Spleen (tissue), 11 donors: ENCODE measurements at regions not wholly inside any gene's neighbourhood (a gene's known extent, or its start where the extent isn't known, plus 50 kb on each side); places are given as distances from the start of the nearest gene placed in this dataset.

Experiments
- DNase-seq: peaks from one replicate; pipeline ENCODE4 v3.0.0-alpha.2; 2020
- H3K27ac ChIP-seq, 8 donors: fragments of 200-600 bp; sonication (generic) in 7 of 8; 1 replicate in 4 of 8; 2 replicates in 4 of 8; pipeline versions ENCODE4 v1.5.0 to v1.8.0; 2016 to 2021; ENCODE audit warnings: inconsistent platforms in 4 of 8, mild to moderate bottlenecking in 4 of 8, moderate library complexity in 1 of 8
- H3K27me3 ChIP-seq, 7 donors: fragments of 200-600 bp; sonication (generic) in 6 of 7; replicated peaks in 1 of 7; 1 replicate in 4 of 7; 2 replicates in 3 of 7; pipeline versions ENCODE4 v1.5.0 to v1.8.0; 2016 to 2021; ENCODE audit warnings: inconsistent platforms in 3 of 7, mild to moderate bottlenecking in 1 of 7
- H3K36me3 ChIP-seq, 6 donors: fragments of 200-600 bp; sonication (generic) in 5 of 6; 1 replicate in 4 of 6; 2 replicates in 2 of 6; pipeline versions ENCODE4 v1.5.0 to v1.8.0; 2016 to 2021; ENCODE audit warnings: inconsistent platforms in 2 of 6
- H3K4me1 ChIP-seq, 6 donors: fragments of 200-600 bp; sonication (generic) in 5 of 6; 1 replicate in 3 of 6; 2 replicates in 3 of 6; pipeline versions ENCODE4 v1.5.0 to v1.8.0; 2016 to 2021; ENCODE audit warnings: inconsistent platforms in 3 of 6
- H3K4me3 ChIP-seq, 8 donors: fragments of 200-600 bp; sonication (generic) in 7 of 8; 1 replicate in 4 of 8; 2 replicates in 4 of 8; pipeline versions ENCODE4 v1.5.0 to v1.8.0; 2016 to 2021; ENCODE audit warnings: inconsistent platforms in 4 of 8, mild to moderate bottlenecking in 4 of 8, moderate library complexity in 2 of 8
- H3K9me3 ChIP-seq, 8 donors: fragments of 200-600 bp; sonication (generic) in 7 of 8; 1 replicate in 4 of 8; 2 replicates in 4 of 8; pipeline versions ENCODE4 v1.5.0 to v1.8.0; 2016 to 2021; ENCODE audit warnings: inconsistent platforms in 4 of 8
- POLR2A ChIP-seq, 3 donors: fragments of 450-650 bp; IDR thresholded peaks; one replicate each; pipeline ENCODE4 v1.5.1; 2017; ENCODE audit warnings: antibody characterized with exemption in 3 of 3, mild to moderate bottlenecking in 1 of 3
- POLR2AphosphoS5 ChIP-seq, 3 donors: sonication (generic); formaldehyde crosslinking; IDR thresholded peaks; one replicate each; pipeline ENCODE4 v1.5.1; 2017; ENCODE audit warnings: antibody characterized with exemption in 3 of 3
- WGBS, 5 donors: extraction: QIAGEN DNeasy Blood & Tissue Kit in 3 of 5; methylation state at CpG; one replicate each; pipeline versions ENCODE4 v1.1.5 to v1.1.7; 2013 to 2018; 5-methylcytosine and 5-hydroxymethylcytosine counted together
- intact Hi-C: fragments of 100-400 bp; cut with DNase I; formaldehyde crosslinking; loops from one replicate; pipeline ENCODE4 v1.15.0; 2023; ENCODE audit warnings: low total_unique reads
- TF ChIP-seq, protein P1 (sequence below), 11 experiments: fragments of 200-600 bp in 7 of 11; fragments of 450-650 bp in 4 of 11; sonication (generic) in 4 of 11; IDR thresholded peaks in 8 of 11; conservative IDR thresholded peaks in 3 of 11; 1 replicate in 7 of 11; 2 replicates in 4 of 11; pipeline versions ENCODE4 v1.4.0 to v1.8.0; 2016 to 2021; ENCODE audit warnings: antibody characterized with exemption in 11 of 11, inconsistent platforms in 4 of 11, mild to moderate bottlenecking in 1 of 11
- donor health status: healthy with polysubstance abuse.
- donor health status: DM: no; HTN: no; CAD: no; lungs with moderate emphysema.
- donor health status: DM: no; HTN: no; CAD: no.
- donor health status: Bipolar disorder and iron deficiency.
- donor health status: healthy.
- donor health status: DM: no; HTN: no; CAD: no.
- donor health status: DM: yes; HTN: yes; CAD: no.

GRCh38 chr2:107669335-107669734 is 157.4 kb upstream of the RGPD4 start:
- TF ChIP-seq, protein P1, sequence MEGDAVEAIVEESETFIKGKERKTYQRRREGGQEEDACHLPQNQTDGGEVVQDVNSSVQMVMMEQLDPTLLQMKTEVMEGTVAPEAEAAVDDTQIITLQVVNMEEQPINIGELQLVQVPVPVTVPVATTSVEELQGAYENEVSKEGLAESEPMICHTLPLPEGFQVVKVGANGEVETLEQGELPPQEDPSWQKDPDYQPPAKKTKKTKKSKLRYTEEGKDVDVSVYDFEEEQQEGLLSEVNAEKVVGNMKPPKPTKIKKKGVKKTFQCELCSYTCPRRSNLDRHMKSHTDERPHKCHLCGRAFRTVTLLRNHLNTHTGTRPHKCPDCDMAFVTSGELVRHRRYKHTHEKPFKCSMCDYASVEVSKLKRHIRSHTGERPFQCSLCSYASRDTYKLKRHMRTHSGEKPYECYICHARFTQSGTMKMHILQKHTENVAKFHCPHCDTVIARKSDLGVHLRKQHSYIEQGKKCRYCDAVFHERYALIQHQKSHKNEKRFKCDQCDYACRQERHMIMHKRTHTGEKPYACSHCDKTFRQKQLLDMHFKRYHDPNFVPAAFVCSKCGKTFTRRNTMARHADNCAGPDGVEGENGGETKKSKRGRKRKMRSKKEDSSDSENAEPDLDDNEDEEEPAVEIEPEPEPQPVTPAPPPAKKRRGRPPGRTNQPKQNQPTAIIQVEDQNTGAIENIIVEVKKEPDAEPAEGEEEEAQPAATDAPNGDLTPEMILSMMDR (IDR thresholded peaks at IDR 0.05 in 8 of 11, conservative IDR thresholded peaks at IDR 0.05 in 3 of 11) = no peak
- TF ChIP-seq POLR2AphosphoS5 (IDR thresholded peaks at IDR 0.05) (no peak), POLR2A (IDR thresholded peaks at IDR 0.05) (no peak)
- Histone ChIP-seq H3K36me3 (no peaks in the 10 kb centered on the region), H3K4me3 (no peak overlapping the region), H3K27ac (no peak overlapping the region), H3K4me1 (no peaks in the 10 kb centered on the region), H3K9me3 (peaks cover 0 to 31% (median 25%) of the 10 kb centered on the region in 8 donors), H3K27me3 (no peaks in the 10 kb centered on the region)
- intact Hi-C loops = no loop called here
- no peak for DNase-seq
- WGBS, 5 donors = 40 to 57% (median 50%) methylated on average over 4 of the region's 4 CpGs

- TF ChIP-seq, protein P1 (IDR thresholded peaks at IDR 0.05 in 8 of 11, conservative IDR thresholded peaks at IDR 0.05 in 3 of 11) = no peak
- no peak for TF ChIP-seq POLR2A (IDR thresholded peaks at IDR 0.05)
- H3K36me3 ChIP-seq = no peaks in the 10 kb centered on the region
- 84 to 97% (median 88%) methylated on average over 8 of the region's 8 CpGs for WGBS, 5 donors
- H3K4me1 ChIP-seq = no peaks in the 10 kb centered on the region
- H3K4me3 ChIP-seq = no peak overlapping the region
- no peaks in the 10 kb centered on the region for H3K27me3 ChIP-seq
- no peak for DNase-seq
- no peaks in the 10 kb centered on the region for H3K9me3 ChIP-seq
- H3K27ac ChIP-seq = no peak overlapping the region
- intact Hi-C loops = no loop called here
Observed at GRCh38 chr2:107681936-107682335, 144.8 kb upstream of the RGPD4 start.

DNA sequence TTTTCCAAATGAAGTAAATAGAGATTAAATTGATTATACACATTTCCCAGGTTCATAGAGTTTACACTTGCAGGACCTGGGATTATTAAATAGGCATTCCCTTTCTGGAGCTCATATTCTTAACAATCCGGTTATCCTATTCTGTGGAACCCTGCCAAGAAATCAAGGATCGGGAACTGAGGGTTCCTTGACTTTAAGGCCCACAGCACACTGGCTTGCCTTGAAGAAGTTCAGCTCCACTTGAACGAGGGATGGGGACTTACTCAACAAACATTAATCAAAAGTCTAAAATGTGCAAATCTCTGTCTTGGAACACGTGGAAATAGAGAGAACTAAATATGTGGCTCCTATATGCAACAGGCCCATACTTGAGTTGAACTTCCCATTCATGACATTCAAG is 142.3 kb upstream of the RGPD4 start:
- H3K4me3 ChIP-seq = no peak overlapping the region
- WGBS, 5 donors = 67 to 75% (median 74%) methylated on average over 4 of the region's 4 CpGs
- intact Hi-C loops = no loop called here
- H3K4me1 ChIP-seq = no peaks in the 10 kb centered on the region
- no peak for DNase-seq
- H3K36me3 ChIP-seq = no peaks in the 10 kb centered on the region
- H3K27me3 ChIP-seq = no peaks in the 10 kb centered on the region
- H3K27ac ChIP-seq = no peak overlapping the region
- no peaks in the 10 kb centered on the region for H3K9me3 ChIP-seq
- TF ChIP-seq, protein P1 (IDR thresholded peaks at IDR 0.05 in 8 of 11, conservative IDR thresholded peaks at IDR 0.05 in 3 of 11) = no peak
- TF ChIP-seq POLR2AphosphoS5 (IDR thresholded peaks at IDR 0.05) (no peak), POLR2A (IDR thresholded peaks at IDR 0.05) (no peak)

- WGBS, 5 donors = 65 to 77% (median 74%) methylated on average over 3 of the region's 3 CpGs
- DNase-seq = no peak
- no peaks in the 10 kb centered on the region for H3K36me3 ChIP-seq
- no peaks in the 10 kb centered on the region for H3K27me3 ChIP-seq
- H3K4me3 ChIP-seq = no peak overlapping the region
- no peak for TF ChIP-seq POLR2AphosphoS5 (IDR thresholded peaks at IDR 0.05)
- TF ChIP-seq, protein P1 (IDR thresholded peaks at IDR 0.05 in 8 of 11, conservative IDR thresholded peaks at IDR 0.05 in 3 of 11) = no peak
- no peaks in the 10 kb centered on the region for H3K9me3 ChIP-seq
- no peaks in the 10 kb centered on the region for H3K4me1 ChIP-seq
- H3K27ac ChIP-seq = no peak overlapping the region
- intact Hi-C loops = no loop called here
Observed at GRCh38 chr2:107685421-107685986, 141.2 kb upstream of the RGPD4 start.
